GM21381 (cell line): ENCODE measurements at regions not wholly inside any gene's neighbourhood (a gene's known extent, or its start where the extent isn't known, plus 50 kb on each side); places are given as distances from the start of the nearest gene placed in this dataset.

Experiments used
- ATAC-seq: cut with Tn5 transposase; IDR thresholded peaks from one replicate; pipeline ENCODE4 v1.9.1; 2021; ENCODE audit warnings: mild to moderate bottlenecking, moderate library complexity; ENCODE audit not compliant: unreplicated experiment

- ATAC-seq = no peak
Measured at GRCh38 chr7:119350334-119350733, 922.6 kb upstream of the KCND2 start.

GRCh38 chr7:119351320-119351719 is 921.7 kb upstream of the KCND2 start:
- ATAC-seq = no peak

- no peak for ATAC-seq
Measured at GRCh38 chr7:119374436-119374835, 898.5 kb upstream of the KCND2 start.

- ATAC-seq = no peak
Measured at GRCh38 chr7:119377861-119378260, 895.1 kb upstream of the KCND2 start.

- no peak for ATAC-seq
Measured at GRCh38 chr7:119382726-119383125, 890.2 kb upstream of the KCND2 start.

GRCh38 chr7:119395024-119395423 is 878.0 kb upstream of the KCND2 start:
- ATAC-seq = no peak

GRCh38 chr7:119397156-119397555 is 875.8 kb upstream of the KCND2 start:
- ATAC-seq = peak; percentile 87

- ATAC-seq = no peak
Measured at GRCh38 chr7:119408596-119408995, 864.4 kb upstream of the KCND2 start.

GRCh38 chr7:119413314-119413805 is 859.6 kb upstream of the KCND2 start:
- ATAC-seq = no peak

GRCh38 chr7:119415682-119416081 is 857.3 kb upstream of the KCND2 start:
- no peak for ATAC-seq

GRCh38 chr7:119421657-119422056 is 851.3 kb upstream of the KCND2 start:
- ATAC-seq = no peak

- ATAC-seq = no peak
Measured at GRCh38 chr7:119436882-119437281, 836.1 kb upstream of the KCND2 start.

GRCh38 chr7:119438315-119438714 is 834.7 kb upstream of the KCND2 start:
- ATAC-seq = no peak

- ATAC-seq = no peak
Measured at GRCh38 chr7:119439192-119439591, 833.8 kb upstream of the KCND2 start.

- no peak for ATAC-seq
Measured at GRCh38 chr7:119452401-119452800, 820.6 kb upstream of the KCND2 start.

GRCh38 chr7:119465798-119466305 is 807.1 kb upstream of the KCND2 start:
- ATAC-seq = no peak

GRCh38 chr7:119472408-119473038 is 800.5 kb upstream of the KCND2 start:
- no peak for ATAC-seq

- peak; percentile 88 for ATAC-seq
Measured at GRCh38 chr7:119482209-119482608, 790.8 kb upstream of the KCND2 start.

GRCh38 chr7:119482671-119483070 is 790.3 kb upstream of the KCND2 start:
- no peak for ATAC-seq

GRCh38 chr7:119483364-119483763 is 789.6 kb upstream of the KCND2 start:
- ATAC-seq = no peak

- ATAC-seq = no peak
Measured at GRCh38 chr7:119514326-119514725, 758.6 kb upstream of the KCND2 start.

GRCh38 chr7:119515214-119515613 is 757.8 kb upstream of the KCND2 start:
- no peak for ATAC-seq

- ATAC-seq = no peak
Measured at GRCh38 chr7:119515962-119516361, 757.0 kb upstream of the KCND2 start.
